DOHH2 (cell line): ENCODE measurements at regions not wholly inside any gene's neighbourhood (a gene's known extent, or its start where the extent isn't known, plus 50 kb on each side); places are given as distances from the start of the nearest gene placed in this dataset.
"Not testable (repeated sequence)": the region's sequence is repeated elsewhere in the genome, so short reads cannot be mapped to it uniquely, and the experiment has no call there.

Source experiments
- H3F3A ChIP-seq: fragments of 200-600 bp; sonication (generic), shearing (Covaris generic); 2 replicates; pipeline ENCODE4 v1.6.0; 2016; ENCODE audit warnings: antibody characterized with exemption, mild to moderate bottlenecking; ENCODE audit not compliant: control insufficient read depth, insufficient read depth
- H3K27ac ChIP-seq: fragments of 200-600 bp; sonication (generic); 2 replicates; pipeline ENCODE4 v1.5.1; 2014; ENCODE audit warnings: low read depth, mild to moderate bottlenecking, low read length, moderate library complexity
- H3K27me3 ChIP-seq: fragments of 200-600 bp; sonication (generic); 2 replicates; pipeline ENCODE4 v1.6.1; 2014; ENCODE audit warnings: mild to moderate bottlenecking, low read length, mixed read lengths; ENCODE audit not compliant: control insufficient read depth
- H3K36me3 ChIP-seq: fragments of 200-600 bp; sonication (generic); 2 replicates; pipeline ENCODE4 v1.6.1; 2014; ENCODE audit warnings: mild to moderate bottlenecking, low read length, moderate library complexity, mixed read lengths; ENCODE audit not compliant: control insufficient read depth
- H3K4me1 ChIP-seq: fragments of 200-600 bp; sonication (generic); 2 replicates; pipeline ENCODE4 v1.6.1; 2014; ENCODE audit warnings: mild to moderate bottlenecking, low read length, mixed read lengths; ENCODE audit not compliant: control insufficient read depth
- H3K4me2 ChIP-seq: fragments of 200-600 bp; sonication (generic); 2 replicates; pipeline ENCODE4 v1.6.0; 2014; ENCODE audit warnings: mild to moderate bottlenecking, low read length, moderate library complexity
- H3K4me3 ChIP-seq: fragments of 200-600 bp; sonication (generic); 2 replicates; pipeline ENCODE4 v1.5.1; 2014; ENCODE audit warnings: mild to moderate bottlenecking, low read length, mixed read lengths
- H3K79me2 ChIP-seq: fragments of 200-600 bp; sonication (generic); 2 replicates; pipeline ENCODE4 v1.6.1; 2014; ENCODE audit warnings: mild to moderate bottlenecking, low read length, mixed read lengths; ENCODE audit not compliant: control insufficient read depth
- H3K9me2 ChIP-seq: fragments of 200-600 bp; sonication (generic); replicated peaks from 2 replicates; pipeline ENCODE4 v1.6.1; 2014; ENCODE audit warnings: mild to moderate bottlenecking, low read length, mixed read lengths; ENCODE audit not compliant: control insufficient read depth
- H3K9me3 ChIP-seq: fragments of 200-600 bp; sonication (generic); 2 replicates; pipeline ENCODE4 v1.6.1; 2014; ENCODE audit warnings: antibody characterized with exemption, low read length, mixed read lengths; ENCODE audit not compliant: control insufficient read depth, insufficient read depth
- H4K20me1 ChIP-seq: fragments of 200-600 bp; sonication (generic); 2 replicates; pipeline ENCODE4 v1.6.0; 2014; ENCODE audit warnings: low read depth, mild to moderate bottlenecking, antibody characterized with exemption, low read length, moderate library complexity; ENCODE audit not compliant: control insufficient read depth, insufficient read depth
- CTCF ChIP-seq: fragments of 200-600 bp; sonication (generic); IDR thresholded peaks from one replicate; pipeline ENCODE4 v1.5.1; 2014; ENCODE audit warnings: antibody characterized with exemption, mild to moderate bottlenecking, low read depth, low read length; ENCODE audit not compliant: poor library complexity, severe bottlenecking
- EZH2phosphoT487 ChIP-seq: fragments of 200-600 bp; sonication (generic); IDR thresholded peaks from 2 replicates; pipeline ENCODE4 v1.6.1; 2017; ENCODE audit warnings: borderline replicate concordance, mild to moderate bottlenecking, antibody characterized with exemption, low read length, moderate library complexity, mixed read lengths

- no peak for TF ChIP-seq EZH2phosphoT487
- TF ChIP-seq CTCF, result no peak
- no peak overlapping the region for H3K4me3 ChIP-seq
- no peaks in the 10 kb centered on the region for H3K4me1 ChIP-seq
- H3K4me2 ChIP-seq, result no peak overlapping the region
- H3K79me2 ChIP-seq, result no peaks in the 10 kb centered on the region
- H3K9me3 ChIP-seq, result no peaks in the 10 kb centered on the region
- no peak overlapping the region for H3K27ac ChIP-seq
- no peaks in the 10 kb centered on the region for H3F3A ChIP-seq
- H3K27me3 ChIP-seq, result no peaks in the 10 kb centered on the region
- H3K9me2 ChIP-seq, result no peaks in the 10 kb centered on the region
- no peaks in the 10 kb centered on the region for H3K36me3 ChIP-seq
- H4K20me1 ChIP-seq, result no peaks in the 10 kb centered on the region
These were observed 190.3 kb upstream of the AHR start for GRCh38 chr7:17108049-17108584.

GRCh38 chr7:17109020-17109419 is 189.4 kb upstream of the AHR start:
- Histone ChIP-seq H3K36me3 (no peaks in the 10 kb centered on the region), H3K4me1 (no peaks in the 10 kb centered on the region), H3K79me2 (no peaks in the 10 kb centered on the region), H3K9me3 (no peaks in the 10 kb centered on the region), H4K20me1 (no peaks in the 10 kb centered on the region), H3K4me2 (no peak overlapping the region), H3K4me3 (no peak overlapping the region), H3K27ac (no peak overlapping the region), H3K27me3 (no peaks in the 10 kb centered on the region), H3K9me2 (no peaks in the 10 kb centered on the region), H3F3A (no peaks in the 10 kb centered on the region)
- TF ChIP-seq CTCF (no peak), EZH2phosphoT487 (no peak)

- H3K4me2 ChIP-seq, H3F3A ChIP-seq, H3K27ac ChIP-seq: not testable (repeated sequence)
These were observed 184.7 kb upstream of the AHR start for GRCh38 chr7:17113770-17114169.

GRCh38 chr7:17118412-17118811 is 180.0 kb upstream of the AHR start:
- Histone ChIP-seq H3K27ac (no peak overlapping the region), H3K27me3 (no peaks in the 10 kb centered on the region), H3K9me3 (no peaks in the 10 kb centered on the region), H3F3A (no peaks in the 10 kb centered on the region), H3K79me2 (no peaks in the 10 kb centered on the region), H4K20me1 (no peaks in the 10 kb centered on the region), H3K4me2 (no peak overlapping the region), H3K9me2 (no peaks in the 10 kb centered on the region), H3K4me1 (peaks cover 11% of the 10 kb centered on the region), H3K36me3 (no peaks in the 10 kb centered on the region), H3K4me3 (no peak overlapping the region)
- no peak for TF ChIP-seq CTCF
- TF ChIP-seq EZH2phosphoT487, result no peak

More at GRCh38 chr7:17113770-17114169, 184.7 kb upstream of the AHR start:
- not testable (repeated sequence) for H3K4me1 ChIP-seq, H3K27me3 ChIP-seq, H3K4me3 ChIP-seq, H3K9me2 ChIP-seq, H3K9me3 ChIP-seq, H3K36me3 ChIP-seq, H4K20me1 ChIP-seq, H3K79me2 ChIP-seq
